HEK293T (cell line): ENCODE measurements at regions not wholly inside any gene's neighbourhood (a gene's known extent, or its start where the extent isn't known, plus 50 kb on each side); places are given as distances from the start of the nearest gene placed in this dataset.

Experiments
- ELF4 ChIP-seq: fragments of 450-650 bp; IDR thresholded peaks from 2 replicates; pipeline ENCODE4 v1.6.1; 2017; ENCODE audit warnings: antibody characterized with exemption
- FOXK2 ChIP-seq: fragments of 450-650 bp; IDR thresholded peaks from 2 replicates; pipeline ENCODE4 v1.6.1; 2016; ENCODE audit warnings: mild to moderate bottlenecking
- FOXM1 ChIP-seq: fragments of 450-650 bp; IDR thresholded peaks from 2 replicates; pipeline ENCODE4 v1.6.1; 2017; ENCODE audit warnings: mild to moderate bottlenecking, borderline replicate concordance
- SP1 ChIP-seq: fragments of 450-650 bp; IDR thresholded peaks from 2 replicates; pipeline ENCODE4 v1.6.1; 2017
- ZNF384 ChIP-seq: fragments of 450-650 bp; IDR thresholded peaks from 2 replicates; pipeline ENCODE4 v1.6.1; 2016

GRCh38 chr3:8368598-8368997 is 133.0 kb upstream of the LMCD1 start:
- no peak for TF ChIP-seq SP1
- TF ChIP-seq FOXK2, result no peak
- TF ChIP-seq ZNF384, result no peak
- no peak for TF ChIP-seq ELF4
- no peak for TF ChIP-seq FOXM1
